ENCODE measurements at regions not wholly inside any gene's neighbourhood (a gene's known extent, or its start where the extent isn't known, plus 50 kb on each side); places are given as distances from the start of the nearest gene placed in this dataset.
A peak's percentile ranks its signal among the peaks of the same experiment; 100 is the strongest.
"Not testable (repeated sequence)": the region's sequence is repeated elsewhere in the genome, so short reads cannot be mapped to it uniquely, and the experiment has no call there.

GRCh38 chr6:12348530-12349511 is 58.7 kb downstream of the EDN1 start:
- no peak for DNase-seq

GRCh38 chr6:12350644-12351170 is 60.5 kb downstream of the EDN1 start:
- no peak for DNase-seq

GRCh38 chr6:12351672-12352071 is 61.5 kb downstream of the EDN1 start:
- DNase-seq = no peak

- DNase-seq = no peak
These were observed 63.6 kb downstream of the EDN1 start for GRCh38 chr6:12353731-12354130.

- no peak for DNase-seq
These were observed 64.3 kb downstream of the EDN1 start for GRCh38 chr6:12354499-12354898.

- DNase-seq = no peak
These were observed 65.2 kb downstream of the EDN1 start for GRCh38 chr6:12355354-12355753.

GRCh38 chr6:12356431-12356830 is 66.3 kb downstream of the EDN1 start:
- no peak for DNase-seq

GRCh38 chr6:12356983-12357972 is 67.1 kb downstream of the EDN1 start:
- DNase-seq = no peak

- no peak for DNase-seq
These were observed 68.9 kb downstream of the EDN1 start for GRCh38 chr6:12359036-12359435.

GRCh38 chr6:12361042-12361765 is 71.0 kb downstream of the EDN1 start:
- no peak for DNase-seq

- DNase-seq = not testable (repeated sequence)
These were observed 73.1 kb downstream of the EDN1 start for GRCh38 chr6:12363277-12363650.

- DNase-seq = peak; percentile 15
These were observed 73.7 kb downstream of the EDN1 start for GRCh38 chr6:12363651-12364381.

- DNase-seq = no peak
These were observed 74.5 kb downstream of the EDN1 start for GRCh38 chr6:12364621-12365020.

GRCh38 chr6:12366731-12367130 is 76.6 kb downstream of the EDN1 start:
- no peak for DNase-seq

- no peak for DNase-seq
These were observed 77.3 kb downstream of the EDN1 start for GRCh38 chr6:12367412-12367811.

- DNase-seq = no peak
These were observed 79.2 kb downstream of the EDN1 start for GRCh38 chr6:12369355-12369754.

- DNase-seq = no peak
These were observed 79.7 kb downstream of the EDN1 start for GRCh38 chr6:12369781-12370262.

- DNase-seq = no peak
These were observed 81.0 kb downstream of the EDN1 start for GRCh38 chr6:12371151-12371550.

GRCh38 chr6:12371641-12372146 is 81.5 kb downstream of the EDN1 start:
- no peak for DNase-seq

- no peak for DNase-seq
These were observed 89.0 kb downstream of the EDN1 start for GRCh38 chr6:12379181-12379580.
